ENCODE measurements at regions not wholly inside any gene's neighbourhood (a gene's known extent, or its start where the extent isn't known, plus 50 kb on each side); places are given as distances from the start of the nearest gene placed in this dataset.

- no peak overlapping the region for H3K27ac ChIP-seq
- TF ChIP-seq CTCF (conservative IDR thresholded peaks at IDR 0.05), result no peak
Measured at GRCh38 chr1:164926107-164926506, 367.1 kb downstream of the PBX1 start.

GRCh38 chr1:164922585-164922984, 363.6 kb downstream of the PBX1 start:
- H3K27ac ChIP-seq, result no peak overlapping the region
- no peak for TF ChIP-seq CTCF (conservative IDR thresholded peaks at IDR 0.05)

GRCh38 chr1:164921493-164921892, 362.5 kb downstream of the PBX1 start:
- no peak for TF ChIP-seq CTCF (conservative IDR thresholded peaks at IDR 0.05)
- H3K27ac ChIP-seq, result no peak overlapping the region

- no peak overlapping the region for H3K27ac ChIP-seq
- TF ChIP-seq CTCF (conservative IDR thresholded peaks at IDR 0.05), result no peak
Measured at GRCh38 chr1:164918140-164918539, 359.2 kb downstream of the PBX1 start.

GRCh38 chr1:164914208-164914607, 355.2 kb downstream of the PBX1 start:
- TF ChIP-seq CTCF (conservative IDR thresholded peaks at IDR 0.05), result peak; percentile 52
- no peak overlapping the region for H3K27ac ChIP-seq

- no peak overlapping the region for H3K27ac ChIP-seq
- TF ChIP-seq CTCF (conservative IDR thresholded peaks at IDR 0.05), result no peak
Measured at GRCh38 chr1:164912290-164912689, 353.3 kb downstream of the PBX1 start.

- TF ChIP-seq CTCF (conservative IDR thresholded peaks at IDR 0.05), result no peak
- no peak overlapping the region for H3K27ac ChIP-seq
Measured at GRCh38 chr1:164910671-164911070, 351.7 kb downstream of the PBX1 start.

- peak overlapping the region; percentile 36; the same call in 1 of the 2 replicates for H3K27ac ChIP-seq
- TF ChIP-seq CTCF (conservative IDR thresholded peaks at IDR 0.05), result no peak
Measured at GRCh38 chr1:164907666-164908065, 348.7 kb downstream of the PBX1 start.

Data from VCaP (cell line).